H9 (cell line): ENCODE measurements at regions not wholly inside any gene's neighbourhood (a gene's known extent, or its start where the extent isn't known, plus 50 kb on each side); places are given as distances from the start of the nearest gene placed in this dataset.

Experiments
- DNase-seq: peaks from one replicate; pipeline ENCODE4 v3.0.0-alpha.2; 2017
- H2AFZ ChIP-seq: one replicate; pipeline ENCODE4 v1.6.1; 2013; ENCODE audit warnings: mild to moderate bottlenecking, low read length, control low read depth, moderate library complexity
- H2AK5ac ChIP-seq: 2 replicates; pipeline ENCODE4 v1.6.1; 2013; ENCODE audit warnings: low read length, control low read depth, mixed read lengths; ENCODE audit not compliant: insufficient read length
- H2BK120ac ChIP-seq: one replicate; pipeline ENCODE4 v1.6.1; 2013; ENCODE audit warnings: low read depth, mild to moderate bottlenecking, low read length, control low read depth, inconsistent platforms; ENCODE audit not compliant: poor library complexity, severe bottlenecking
- H2BK12ac ChIP-seq: 2 replicates; pipeline ENCODE4 v1.6.1; 2013; ENCODE audit warnings: low read length, control low read depth, mixed read lengths, low read depth; ENCODE audit not compliant: insufficient read length
- H2BK15ac ChIP-seq: 2 replicates; pipeline ENCODE4 v1.6.1; 2013; ENCODE audit warnings: low read depth, low read length, control low read depth
- H2BK20ac ChIP-seq: one replicate; pipeline ENCODE4 v1.6.1; 2013; ENCODE audit warnings: low read depth, mild to moderate bottlenecking, low read length, control low read depth, inconsistent platforms; ENCODE audit not compliant: poor library complexity, severe bottlenecking
- H2BK5ac ChIP-seq: 2 replicates; pipeline ENCODE4 v1.6.1; 2013; ENCODE audit warnings: low read length, control low read depth, mixed read lengths; ENCODE audit not compliant: insufficient read length
- H3K14ac ChIP-seq: 2 replicates; pipeline ENCODE4 v1.6.1; 2013; ENCODE audit warnings: low read length, control low read depth; ENCODE audit not compliant: insufficient read depth
- H3K18ac ChIP-seq: 2 replicates; pipeline ENCODE4 v1.6.1; 2013; ENCODE audit warnings: low read depth, mild to moderate bottlenecking, mixed read lengths, low read length, control low read depth; ENCODE audit not compliant: insufficient read length
- H3K23ac ChIP-seq: 2 replicates; pipeline ENCODE4 v1.6.1; 2013; ENCODE audit warnings: low read length, control low read depth, mixed read lengths, low read depth; ENCODE audit not compliant: insufficient read length
- H3K23me2 ChIP-seq: 2 replicates; pipeline ENCODE4 v1.6.1; 2013; ENCODE audit warnings: low read depth, mild to moderate bottlenecking, mixed read lengths, low read length, control low read depth; ENCODE audit not compliant: insufficient read length, poor library complexity, severe bottlenecking
- H3K27ac ChIP-seq: 2 replicates; pipeline ENCODE4 v1.5.1; 2013; ENCODE audit warnings: low read length, control low read depth, mixed read lengths, low read depth; ENCODE audit not compliant: insufficient read length
- H3K27me3 ChIP-seq: 2 replicates; pipeline ENCODE4 v1.6.1; 2013; ENCODE audit warnings: low read length, control low read depth, inconsistent platforms; ENCODE audit not compliant: insufficient read depth
- H3K4ac ChIP-seq: 2 replicates; pipeline ENCODE4 v1.6.1; 2013; ENCODE audit warnings: low read depth, mild to moderate bottlenecking, control low read depth, inconsistent platforms, low read length, moderate library complexity
- H3K4me1 ChIP-seq: 2 replicates; pipeline ENCODE4 v1.6.1; 2013; ENCODE audit warnings: low read length, control low read depth, inconsistent platforms; ENCODE audit not compliant: insufficient read depth
- H3K4me2 ChIP-seq: 2 replicates; pipeline ENCODE4 v1.6.1; 2013; ENCODE audit warnings: low read length, control low read depth, mixed read lengths; ENCODE audit not compliant: insufficient read length, insufficient read depth
- H3K56ac ChIP-seq: 2 replicates; pipeline ENCODE4 v1.6.1; 2013; ENCODE audit warnings: low read depth, mild to moderate bottlenecking, mixed read lengths, low read length, control low read depth; ENCODE audit not compliant: insufficient read length
- H3K79me1 ChIP-seq: 2 replicates; pipeline ENCODE4 v1.6.1; 2013; ENCODE audit warnings: low read depth, mild to moderate bottlenecking, moderate library complexity, low read length, control low read depth, inconsistent platforms; ENCODE audit not compliant: insufficient read depth, poor library complexity, severe bottlenecking
- H3K79me2 ChIP-seq: 2 replicates; pipeline ENCODE4 v1.6.1; 2013; ENCODE audit warnings: low read length, control low read depth, inconsistent platforms; ENCODE audit not compliant: insufficient read depth
- H3K9ac ChIP-seq: 2 replicates; pipeline ENCODE4 v1.6.1; 2013; ENCODE audit warnings: low read length, control low read depth, mixed read lengths; ENCODE audit not compliant: insufficient read length; ENCODE audit errors: extremely low read depth
- H3K9me3 ChIP-seq: one replicate; pipeline ENCODE4 v1.6.1; 2013; ENCODE audit warnings: low read depth, low read length, inconsistent platforms; ENCODE audit not compliant: control insufficient read depth
- H3T11ph ChIP-seq: one replicate; pipeline ENCODE4 v1.6.1; 2013; ENCODE audit warnings: mild to moderate bottlenecking, low read length, control low read depth, inconsistent platforms
- H4K20me1 ChIP-seq: one replicate; pipeline ENCODE4 v1.6.1; 2013; ENCODE audit not compliant: control insufficient read depth, insufficient read length, insufficient read depth
- H4K5ac ChIP-seq: 2 replicates; pipeline ENCODE4 v1.6.1; 2013; ENCODE audit warnings: low read depth, mild to moderate bottlenecking, mixed read lengths, low read length, control low read depth; ENCODE audit not compliant: insufficient read length
- H4K8ac ChIP-seq: replicated peaks from 2 replicates; pipeline ENCODE4 v1.6.1; 2013; ENCODE audit warnings: low read length, control low read depth, mixed read lengths, low read depth; ENCODE audit not compliant: insufficient read length
- H4K91ac ChIP-seq: 2 replicates; pipeline ENCODE4 v1.6.1; 2013; ENCODE audit warnings: low read depth, mild to moderate bottlenecking, moderate library complexity, mixed read lengths, low read length, control low read depth; ENCODE audit not compliant: insufficient read length
- H3K27ac Mint-ChIP-seq, 3 experiments: 2 replicates in 2 of 3; 3 replicates in 1 of 3; pipeline ENCODE4 v1.8.0; 2020 to 2021; ENCODE audit warnings: mixed read lengths in 3 of 3, mild to moderate bottlenecking in 1 of 3, moderate library complexity in 1 of 3
- H3K27me3 Mint-ChIP-seq: 2 replicates; pipeline ENCODE4 v1.8.0; 2021; ENCODE audit warnings: low read depth, mild to moderate bottlenecking, moderate library complexity, mixed read lengths
- H3K36me3 Mint-ChIP-seq, 3 experiments: 2 replicates in 2 of 3; 3 replicates in 1 of 3; pipeline ENCODE4 v1.8.0; 2020 to 2021; ENCODE audit warnings: low read depth in 3 of 3, mixed read lengths in 3 of 3; ENCODE audit not compliant: insufficient read depth in 1 of 3
- H3K4me1 Mint-ChIP-seq, 2 experiments: 2 replicates each; pipeline ENCODE4 v1.8.0; 2020; ENCODE audit warnings: mixed read lengths in 2 of 2
- H3K4me3 Mint-ChIP-seq, 2 experiments: 2 replicates in 1 of 2; 3 replicates in 1 of 2; pipeline ENCODE4 v1.8.0; 2020 to 2021; ENCODE audit warnings: mild to moderate bottlenecking in 2 of 2, mixed read lengths in 2 of 2, moderate library complexity in 1 of 2
- H3K9me3 Mint-ChIP-seq, 2 experiments: 2 replicates in 1 of 2; 3 replicates in 1 of 2; pipeline ENCODE4 v1.8.0; 2020; ENCODE audit warnings: mild to moderate bottlenecking in 2 of 2, mixed read lengths in 2 of 2, moderate library complexity in 1 of 2
- CTCF ChIP-seq: fragments of 200-600 bp; sonication (generic); conservative IDR thresholded peaks from 3 replicates; pipeline ENCODE4 v1.8.0; 2021; ENCODE audit warnings: antibody characterized with exemption, mild to moderate bottlenecking

- no peak overlapping the region for H3K56ac ChIP-seq
- no peaks in the 10 kb centered on the region for H3K4me1 ChIP-seq
- no peak overlapping the region for H3K9ac ChIP-seq
- Mint-ChIP-seq H3K9me3 (peaks cover 9 to 10% of the 10 kb centered on the region in 2 experiments; a peak in 3 of 5 replicates), H3K36me3 (peaks cover 0 to 6% (median 2%) of the 10 kb centered on the region in 3 experiments; a peak in 1 of 7 replicates), H3K4me3 (no peak overlapping the region), H3K27ac (no peak overlapping the region), H3K27me3 (no peaks in the 10 kb centered on the region), H3K4me1 (no peaks in the 10 kb centered on the region; a peak in 1 of 4 replicates)
- no peak overlapping the region for H3K27ac ChIP-seq
- no peak overlapping the region for H2AFZ ChIP-seq
- no peak overlapping the region for H3K18ac ChIP-seq
- H3K23ac ChIP-seq: no peak overlapping the region
- H2BK5ac ChIP-seq: no peak overlapping the region
- no peak overlapping the region for H4K91ac ChIP-seq
- no peaks in the 10 kb centered on the region for H4K20me1 ChIP-seq
- no peak overlapping the region for H2BK20ac ChIP-seq
- DNase-seq: no peak
- H2BK15ac ChIP-seq: no peak overlapping the region
- no peak overlapping the region for H3K4me2 ChIP-seq
- no peaks in the 10 kb centered on the region for H3K9me3 ChIP-seq
- H3K79me2 ChIP-seq: no peaks in the 10 kb centered on the region
- H3K27me3 ChIP-seq: no peaks in the 10 kb centered on the region
- H3K79me1 ChIP-seq: no peaks in the 10 kb centered on the region
- no peak overlapping the region for H2BK12ac ChIP-seq
- H3K14ac ChIP-seq: no peak overlapping the region
- no peak overlapping the region for H3K4ac ChIP-seq
- H4K5ac ChIP-seq: no peak overlapping the region
- no peak for TF ChIP-seq CTCF
- H4K8ac ChIP-seq: no peak overlapping the region
- no peak overlapping the region for H2AK5ac ChIP-seq
- no peak overlapping the region for H2BK120ac ChIP-seq
- H3K23me2 ChIP-seq: no peaks in the 10 kb centered on the region
- H3T11ph ChIP-seq: no peak overlapping the region
Observed at GRCh38 chr3:174715386-174715785, 143.7 kb upstream of the NAALADL2 start.
